ENCODE measurements at regions not wholly inside any gene's neighbourhood (a gene's known extent, or its start where the extent isn't known, plus 50 kb on each side); places are given as distances from the start of the nearest gene placed in this dataset.
"Not testable (repeated sequence)": the region's sequence is repeated elsewhere in the genome, so short reads cannot be mapped to it uniquely, and the experiment has no call there.

GRCh38 chr3:95343228-95343627 lies 1280.4 kb downstream of the NSUN3 start:
- Histone ChIP-seq H3K36me3 (ENCODE audit: insufficient read depth, low read length, poor library complexity, severe bottlenecking) (no peaks in the 10 kb centered on the region), H3K4me3 (ENCODE audit: low read depth, low read length, poor library complexity, severe bottlenecking) (no peak overlapping the region), H3K4me1 (ENCODE audit: insufficient read depth, low read length, poor library complexity, severe bottlenecking) (no peaks in the 10 kb centered on the region), H3K27ac (ENCODE audit: low read depth, low read length, poor library complexity, severe bottlenecking) (no peak overlapping the region), H3K27me3 (replicated peaks; ENCODE audit: insufficient read depth, low read depth, low read length, poor library complexity) (no peaks in the 10 kb centered on the region), H3K9me3 (ENCODE audit: low read depth, low read length, poor library complexity, severe bottlenecking) (peaks cover 10% of the 10 kb centered on the region)
- ChIA-PET CTCF (no interaction called here), POLR2A (ENCODE audit: low non-redundant PET) (no interaction called here)
- no TSS peak for BruUV-seq (replicated peaks)
- intact Hi-C loops (cut with micrococcal nuclease; ENCODE audit: unreplicated experiment) = no loop called here
- DNase-seq (ENCODE audit: low spot score) = no peak
- TF ChIP-seq EZH2 (IDR thresholded peaks at IDR 0.05; ENCODE audit: borderline replicate concordance, low read depth, low read length, poor library complexity, severe bottlenecking) (no peak), CTCF (conservative IDR thresholded peaks at IDR 0.05; ENCODE audit: low read depth, low read length) (no peak)

- TF ChIP-seq EZH2 (IDR thresholded peaks at IDR 0.05; ENCODE audit: borderline replicate concordance, low read depth, low read length, poor library complexity, severe bottlenecking) = no peak
- TF ChIP-seq CTCF (conservative IDR thresholded peaks at IDR 0.05; ENCODE audit: low read depth, low read length) = no peak
- DNase-seq (ENCODE audit: low spot score) = no peak
- ChIA-PET POLR2A (ENCODE audit: low non-redundant PET) (no interaction called here), CTCF (no interaction called here)
- H3K9me3 ChIP-seq (ENCODE audit: low read depth, low read length, poor library complexity, severe bottlenecking) = peaks cover 6% of the 10 kb centered on the region
- no peak overlapping the region for H3K4me3 ChIP-seq (ENCODE audit: low read depth, low read length, poor library complexity, severe bottlenecking)
- intact Hi-C loops (cut with micrococcal nuclease; ENCODE audit: unreplicated experiment) = no loop called here
- BruUV-seq (replicated peaks) = no TSS peak
- no peaks in the 10 kb centered on the region for H3K36me3 ChIP-seq (ENCODE audit: insufficient read depth, low read length, poor library complexity, severe bottlenecking)
- H3K27me3 ChIP-seq (replicated peaks; ENCODE audit: insufficient read depth, low read depth, low read length, poor library complexity) = no peaks in the 10 kb centered on the region
- H3K4me1 ChIP-seq (ENCODE audit: insufficient read depth, low read length, poor library complexity, severe bottlenecking) = no peaks in the 10 kb centered on the region
- H3K27ac ChIP-seq (ENCODE audit: low read depth, low read length, poor library complexity, severe bottlenecking) = no peak overlapping the region
These were observed 1280.9 kb downstream of the NSUN3 start for GRCh38 chr3:95343767-95344166.

- BruUV-seq (replicated peaks); CTCF ChIA-PET; POLR2A ChIA-PET (ENCODE audit: low non-redundant PET); H3K9me3 ChIP-seq (ENCODE audit: low read depth, low read length, poor library complexity, severe bottlenecking); H3K4me1 ChIP-seq (ENCODE audit: insufficient read depth, low read length, poor library complexity, severe bottlenecking); intact Hi-C loops (cut with micrococcal nuclease; ENCODE audit: unreplicated experiment); DNase-seq (ENCODE audit: low spot score); H3K27ac ChIP-seq (ENCODE audit: low read depth, low read length, poor library complexity, severe bottlenecking); H3K36me3 ChIP-seq (ENCODE audit: insufficient read depth, low read length, poor library complexity, severe bottlenecking); H3K27me3 ChIP-seq (replicated peaks; ENCODE audit: insufficient read depth, low read depth, low read length, poor library complexity); H3K4me3 ChIP-seq (ENCODE audit: low read depth, low read length, poor library complexity, severe bottlenecking): not testable (repeated sequence)
These were observed 1285.1 kb downstream of the NSUN3 start for GRCh38 chr3:95347936-95348335.

GRCh38 chr3:95348879-95349278 lies 1286.0 kb downstream of the NSUN3 start:
- Histone ChIP-seq H3K36me3 (ENCODE audit: insufficient read depth, low read length, poor library complexity, severe bottlenecking) (no peaks in the 10 kb centered on the region), H3K27me3 (replicated peaks; ENCODE audit: insufficient read depth, low read depth, low read length, poor library complexity) (no peaks in the 10 kb centered on the region), H3K9me3 (ENCODE audit: low read depth, low read length, poor library complexity, severe bottlenecking) (peaks cover 6% of the 10 kb centered on the region), H3K27ac (ENCODE audit: low read depth, low read length, poor library complexity, severe bottlenecking) (no peak overlapping the region), H3K4me1 (ENCODE audit: insufficient read depth, low read length, poor library complexity, severe bottlenecking) (no peaks in the 10 kb centered on the region), H3K4me3 (ENCODE audit: low read depth, low read length, poor library complexity, severe bottlenecking) (no peak overlapping the region)
- TF ChIP-seq CTCF (conservative IDR thresholded peaks at IDR 0.05; ENCODE audit: low read depth, low read length) = no peak
- no peak for TF ChIP-seq EZH2 (IDR thresholded peaks at IDR 0.05; ENCODE audit: borderline replicate concordance, low read depth, low read length, poor library complexity, severe bottlenecking)
- no TSS peak for BruUV-seq (replicated peaks)
- CTCF ChIA-PET = no interaction called here
- DNase-seq (ENCODE audit: low spot score) = no peak
- intact Hi-C loops (cut with micrococcal nuclease; ENCODE audit: unreplicated experiment) = no loop called here
- POLR2A ChIA-PET (ENCODE audit: low non-redundant PET) = no interaction called here

Data from A673 (cell line).